ENCODE measurements at regions not wholly inside any gene's neighbourhood (a gene's known extent, or its start where the extent isn't known, plus 50 kb on each side); places are given as distances from the start of the nearest gene placed in this dataset.

DNA sequence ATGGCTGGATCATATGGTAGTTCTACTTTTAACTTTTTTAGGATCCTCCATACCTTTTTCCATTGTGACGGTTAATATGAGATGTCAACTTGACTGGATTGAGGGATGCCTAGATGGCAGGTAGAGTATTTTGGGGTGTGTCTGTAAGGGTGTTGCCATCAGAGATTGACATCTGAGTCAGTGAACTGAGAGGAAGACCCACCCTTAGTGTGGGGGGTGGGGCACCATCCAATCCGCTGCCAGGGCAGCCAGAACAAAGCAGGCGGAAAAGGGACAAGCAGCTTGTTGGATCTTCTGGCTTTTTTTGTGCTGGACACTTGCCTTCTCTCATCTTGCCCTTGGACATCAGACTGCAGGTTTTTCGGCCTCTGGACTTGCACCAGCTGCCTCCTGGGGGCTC, 168.5 kb upstream of the CXCL13 start:
- no peaks in the 10 kb centered on the region for H3K9me3 ChIP-seq
- H3K27me3 ChIP-seq = no peaks in the 10 kb centered on the region
- no peak overlapping the region for H3K4me3 ChIP-seq (replicated peaks in 1 of 3)
- peaks cover 0 to 4% of the 10 kb centered on the region in 2 donors for H3K4me1 ChIP-seq
- no peak for TF ChIP-seq POLR2A (IDR thresholded peaks at IDR 0.05)
- TF ChIP-seq, protein P1, sequence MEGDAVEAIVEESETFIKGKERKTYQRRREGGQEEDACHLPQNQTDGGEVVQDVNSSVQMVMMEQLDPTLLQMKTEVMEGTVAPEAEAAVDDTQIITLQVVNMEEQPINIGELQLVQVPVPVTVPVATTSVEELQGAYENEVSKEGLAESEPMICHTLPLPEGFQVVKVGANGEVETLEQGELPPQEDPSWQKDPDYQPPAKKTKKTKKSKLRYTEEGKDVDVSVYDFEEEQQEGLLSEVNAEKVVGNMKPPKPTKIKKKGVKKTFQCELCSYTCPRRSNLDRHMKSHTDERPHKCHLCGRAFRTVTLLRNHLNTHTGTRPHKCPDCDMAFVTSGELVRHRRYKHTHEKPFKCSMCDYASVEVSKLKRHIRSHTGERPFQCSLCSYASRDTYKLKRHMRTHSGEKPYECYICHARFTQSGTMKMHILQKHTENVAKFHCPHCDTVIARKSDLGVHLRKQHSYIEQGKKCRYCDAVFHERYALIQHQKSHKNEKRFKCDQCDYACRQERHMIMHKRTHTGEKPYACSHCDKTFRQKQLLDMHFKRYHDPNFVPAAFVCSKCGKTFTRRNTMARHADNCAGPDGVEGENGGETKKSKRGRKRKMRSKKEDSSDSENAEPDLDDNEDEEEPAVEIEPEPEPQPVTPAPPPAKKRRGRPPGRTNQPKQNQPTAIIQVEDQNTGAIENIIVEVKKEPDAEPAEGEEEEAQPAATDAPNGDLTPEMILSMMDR (IDR thresholded peaks at IDR 0.05) = no peak
- H3K36me3 ChIP-seq = no peaks in the 10 kb centered on the region
- WGBS, 2 donors = 92 to 96% methylated on average over 4 of the region's 4 CpGs
- DNase-seq = no peak
- no peak overlapping the region for H3K27ac ChIP-seq
- intact Hi-C loops (cut with DNase I) = loop anchor here (5.0 kb wide), 1 partner anchor 50 kb away; no protein-coding TSS in a partner anchor

DNA sequence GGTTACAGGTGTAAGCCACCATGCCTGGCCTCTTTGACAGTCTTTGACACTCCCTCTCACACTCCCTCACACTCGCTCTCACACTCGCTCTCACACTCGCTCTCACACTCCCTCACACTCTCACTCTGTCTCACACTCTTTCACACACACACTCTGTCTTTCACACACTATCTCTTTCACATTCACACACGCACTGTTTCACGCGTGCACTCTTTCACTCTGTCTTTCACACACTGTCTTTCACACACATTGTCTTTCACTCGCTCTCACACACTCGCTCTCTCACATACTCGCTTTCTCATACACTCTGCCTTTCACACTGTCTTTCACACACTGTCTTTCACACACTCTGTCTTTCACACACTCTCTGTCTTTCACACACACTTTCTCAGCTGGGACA, 167.1 kb upstream of the CXCL13 start:
- H3K4me1 ChIP-seq = no peaks in the 10 kb centered on the region
- no peak overlapping the region for H3K27ac ChIP-seq
- no peak for DNase-seq
- 98% methylated on average over 9 of the region's 9 CpGs for WGBS, 2 donors
- H3K9me3 ChIP-seq = no peaks in the 10 kb centered on the region
- no peak overlapping the region for H3K4me3 ChIP-seq (replicated peaks in 1 of 3)
- intact Hi-C loops (cut with DNase I) = loop anchor here (5.0 kb wide), 1 partner anchor 51 kb away; no protein-coding TSS in a partner anchor
- H3K36me3 ChIP-seq = no peaks in the 10 kb centered on the region
- no peaks in the 10 kb centered on the region for H3K27me3 ChIP-seq
- TF ChIP-seq, protein P1 (IDR thresholded peaks at IDR 0.05) = no peak
- TF ChIP-seq POLR2A (IDR thresholded peaks at IDR 0.05) = no peak

DNA sequence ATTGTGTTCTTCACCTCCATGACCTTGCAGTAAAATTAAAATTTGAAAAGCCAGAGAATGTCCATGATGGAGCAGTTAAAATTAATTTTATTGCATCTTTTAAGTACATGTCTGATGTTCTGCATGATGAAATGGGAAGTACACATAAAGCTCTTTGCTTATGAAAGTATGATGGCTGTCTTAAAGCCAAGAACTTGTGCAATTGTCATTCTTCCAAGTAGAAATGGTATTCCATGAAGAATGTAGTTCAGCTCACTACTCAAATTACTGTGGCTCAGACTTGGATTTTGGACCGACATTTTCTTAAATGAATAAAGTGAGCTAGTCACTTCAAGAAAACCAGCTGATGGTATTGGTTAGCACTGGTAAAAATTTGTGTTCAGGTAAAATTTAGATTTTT, 161.7 kb upstream of the CXCL13 start:
- TF ChIP-seq POLR2A (IDR thresholded peaks at IDR 0.05) = no peak
- TF ChIP-seq, protein P1 (IDR thresholded peaks at IDR 0.05) = no peak
- Histone ChIP-seq H3K4me3 (replicated peaks in 1 of 3) (no peak overlapping the region), H3K9me3 (no peaks in the 10 kb centered on the region), H3K4me1 (no peaks in the 10 kb centered on the region), H3K36me3 (no peaks in the 10 kb centered on the region), H3K27me3 (no peaks in the 10 kb centered on the region), H3K27ac (no peak overlapping the region)
- intact Hi-C loops (cut with DNase I) = no loop called here
- DNase-seq = no peak
- 73 to 88% methylated on average over 1 of the region's 1 CpG for WGBS, 2 donors

DNA sequence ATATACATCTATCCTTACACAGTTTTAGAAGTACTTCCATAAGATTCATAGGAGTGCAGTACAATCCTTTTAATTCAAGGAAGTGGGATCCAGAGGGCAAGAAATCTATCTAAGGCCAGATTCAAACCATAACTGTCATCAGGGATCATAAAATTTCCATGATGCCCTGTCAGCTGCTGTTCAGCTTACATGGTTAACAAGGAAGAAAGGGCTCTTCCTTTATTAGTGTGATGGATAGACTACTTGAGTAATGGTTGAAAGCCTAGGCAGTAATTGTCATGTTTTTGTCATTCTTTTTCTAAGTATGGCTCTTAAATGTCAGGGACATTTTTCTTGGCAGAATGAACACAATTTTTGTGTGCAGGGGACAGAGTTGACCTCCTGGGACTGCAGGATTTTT, 159.8 kb upstream of the CXCL13 start:
- intact Hi-C loops (cut with DNase I) = no loop called here
- Histone ChIP-seq H3K4me1 (no peaks in the 10 kb centered on the region), H3K27me3 (no peaks in the 10 kb centered on the region), H3K4me3 (replicated peaks in 1 of 3) (no peak overlapping the region), H3K27ac (no peak overlapping the region), H3K36me3 (no peaks in the 10 kb centered on the region), H3K9me3 (no peaks in the 10 kb centered on the region)
- no peak for TF ChIP-seq POLR2A (IDR thresholded peaks at IDR 0.05)
- TF ChIP-seq, protein P1 (IDR thresholded peaks at IDR 0.05) = no peak
- no peak for DNase-seq

DNA sequence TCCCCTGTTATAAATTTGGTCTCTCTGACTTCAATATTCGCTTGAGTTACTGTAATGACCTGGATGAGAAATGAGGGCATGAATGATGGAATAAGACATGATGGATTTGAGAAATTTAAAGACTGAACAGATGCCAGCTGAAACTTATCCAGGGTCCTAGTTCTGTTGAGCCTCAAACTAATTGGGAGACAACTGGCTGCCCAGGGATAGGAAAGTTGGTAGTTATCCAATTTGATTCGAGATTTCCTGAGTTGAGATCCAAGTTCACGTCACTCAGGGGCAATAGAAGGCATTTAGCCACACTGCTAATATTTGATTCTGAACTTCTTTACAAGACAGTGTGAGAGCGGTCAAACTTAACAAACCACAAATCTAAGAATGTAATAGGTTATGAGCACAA, 159.0 kb upstream of the CXCL13 start:
- Histone ChIP-seq H3K36me3 (no peaks in the 10 kb centered on the region), H3K27ac (no peak overlapping the region), H3K27me3 (no peaks in the 10 kb centered on the region), H3K4me1 (no peaks in the 10 kb centered on the region), H3K9me3 (no peaks in the 10 kb centered on the region), H3K4me3 (replicated peaks in 1 of 3) (no peak overlapping the region)
- 68 to 77% methylated on average over 4 of the region's 4 CpGs for WGBS, 2 donors
- no peak for DNase-seq
- intact Hi-C loops (cut with DNase I) = no loop called here
- no peak for TF ChIP-seq POLR2A (IDR thresholded peaks at IDR 0.05)
- TF ChIP-seq, protein P1 (IDR thresholded peaks at IDR 0.05) = no peak

Measured in thyroid gland (tissue), 4 donors.